Breast epithelium (tissue), 3 donors: ENCODE measurements at regions not wholly inside any gene's neighbourhood (a gene's known extent, or its start where the extent isn't known, plus 50 kb on each side); places are given as distances from the start of the nearest gene placed in this dataset.

Source experiments
- CTCF ChIP-seq, 3 donors: fragments of 450-650 bp; IDR thresholded peaks; one replicate each; pipeline ENCODE4 v1.5.1; 2016 to 2017; ENCODE audit warnings: antibody characterized with exemption in 3 of 3, mild to moderate bottlenecking in 3 of 3, moderate library complexity in 3 of 3
- POLR2A ChIP-seq: fragments of 450-650 bp; IDR thresholded peaks from one replicate; pipeline ENCODE4 v1.6.1; 2016; ENCODE audit warnings: antibody characterized with exemption, mild to moderate bottlenecking, moderate library complexity
- POLR2AphosphoS5 ChIP-seq, 3 donors: sonication (generic); formaldehyde crosslinking; IDR thresholded peaks; one replicate each; pipeline ENCODE4 v1.6.1; 2017; ENCODE audit warnings: antibody characterized with exemption in 3 of 3

GRCh38 chr10:59072038-59072437 lies 104.4 kb upstream of the PHYHIPL start:
- no peak for TF ChIP-seq CTCF (IDR thresholded peaks at IDR 0.05)
- TF ChIP-seq POLR2AphosphoS5 (IDR thresholded peaks at IDR 0.05) = no peak
- no peak for TF ChIP-seq POLR2A
